CMK (cell line): ENCODE measurements at regions not wholly inside any gene's neighbourhood (a gene's known extent, or its start where the extent isn't known, plus 50 kb on each side); places are given as distances from the start of the nearest gene placed in this dataset.
"Not testable (repeated sequence)": the region's sequence is repeated elsewhere in the genome, so short reads cannot be mapped to it uniquely, and the experiment has no call there.

ENCODE experiments used
- DNase-seq: peaks from one replicate; pipeline ENCODE4 v3.0.0-alpha.2; 2010; ENCODE audit warnings: low read depth

DNA sequence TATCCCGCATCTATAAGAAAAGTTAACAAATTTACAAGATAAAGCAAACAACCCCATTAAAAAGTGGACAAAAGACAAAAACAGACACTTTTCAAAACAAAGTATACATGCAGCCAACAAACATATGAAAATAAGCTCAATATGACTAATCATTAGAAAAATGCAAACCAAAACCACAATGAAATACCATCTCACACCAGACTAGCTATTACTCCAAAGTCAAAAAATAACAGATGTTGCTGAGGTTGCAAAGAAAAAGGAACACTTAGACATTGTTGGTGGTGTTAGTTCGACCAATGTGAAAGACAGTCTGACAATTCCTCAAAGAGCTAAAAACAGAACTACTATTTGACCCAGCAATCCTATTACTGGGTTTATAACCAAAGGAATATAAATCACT, 968.6 kb upstream of the USP15 start:
- DNase-seq: no peak

DNA sequence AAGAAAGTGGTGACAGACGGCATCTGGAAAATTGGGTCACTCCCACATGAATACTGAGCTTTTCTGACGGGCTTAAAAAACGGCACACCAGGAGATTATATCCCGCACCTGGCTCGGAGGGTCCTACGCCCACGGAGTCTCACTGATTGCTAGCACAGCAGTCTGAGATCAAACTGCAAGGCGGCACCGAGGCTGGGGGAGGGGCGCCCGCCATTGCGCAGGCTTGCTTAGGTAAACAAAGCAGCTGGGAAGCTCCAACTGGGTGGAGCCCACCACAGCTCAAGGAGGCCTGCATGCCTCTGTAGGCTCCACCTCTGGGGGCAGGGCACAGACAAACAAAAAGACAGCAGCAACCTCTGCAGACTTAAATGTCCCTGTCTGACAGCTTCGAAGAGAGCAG, 966.2 kb upstream of the USP15 start:
- not testable (repeated sequence) for DNase-seq

DNA sequence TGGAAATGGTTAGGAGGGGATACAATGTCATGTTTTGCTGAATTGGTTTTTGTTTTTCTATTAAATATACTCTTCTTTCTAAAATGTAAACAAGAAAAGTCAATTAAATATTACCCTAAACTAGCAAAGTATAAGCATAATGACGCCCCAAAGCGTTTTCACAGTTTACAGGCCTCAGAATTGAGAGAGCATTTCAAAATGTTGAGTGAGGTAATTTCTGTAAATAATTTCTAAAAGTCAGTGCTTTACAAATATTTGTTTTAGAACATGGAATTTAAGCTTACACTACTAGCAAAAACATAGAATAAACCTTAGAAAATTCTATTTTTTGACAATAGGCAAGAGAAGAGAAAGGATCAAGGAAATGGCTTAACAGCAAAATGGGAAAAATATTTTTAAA, 958.4 kb upstream of the USP15 start:
- DNase-seq: no peak

DNA sequence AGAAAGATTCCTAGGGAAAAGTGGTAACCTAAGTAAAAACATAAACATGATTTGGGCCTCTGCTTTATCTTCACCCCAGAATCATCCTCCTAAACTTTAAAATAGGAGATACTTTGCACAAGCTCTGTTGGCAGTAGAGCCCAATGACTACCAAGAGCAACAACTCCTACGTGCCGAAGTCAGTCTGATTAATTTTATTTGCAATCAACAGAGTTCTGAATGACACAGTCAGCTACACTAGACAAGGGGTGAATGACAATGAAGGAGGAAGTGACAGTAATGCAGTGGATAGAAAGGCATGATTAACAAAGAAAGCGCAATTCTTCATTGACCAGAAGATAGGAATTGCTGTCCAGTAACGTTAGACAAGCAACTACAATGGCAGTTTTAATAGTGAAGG, 957.9 kb upstream of the USP15 start:
- no peak for DNase-seq

DNA sequence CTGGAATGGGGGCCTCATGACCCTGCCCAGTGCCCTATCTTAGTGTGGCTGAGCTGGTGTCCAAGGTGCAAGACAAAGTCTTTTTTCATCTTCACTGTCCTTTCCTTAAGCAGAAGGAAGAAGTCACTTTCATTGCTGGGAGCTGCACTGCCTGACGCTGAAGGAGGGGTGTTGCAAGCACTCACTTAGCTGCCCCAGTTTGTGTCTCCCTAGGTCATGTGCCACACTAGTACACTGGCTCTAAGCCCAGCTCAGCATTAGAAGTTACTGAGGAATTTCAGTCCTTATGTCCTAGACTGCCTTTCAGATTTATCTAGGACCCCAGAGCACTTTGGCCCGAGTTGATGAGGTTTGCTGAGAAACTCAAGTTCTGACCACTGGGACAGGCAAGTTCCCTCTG, 952.0 kb upstream of the USP15 start:
- DNase-seq: no peak

DNA sequence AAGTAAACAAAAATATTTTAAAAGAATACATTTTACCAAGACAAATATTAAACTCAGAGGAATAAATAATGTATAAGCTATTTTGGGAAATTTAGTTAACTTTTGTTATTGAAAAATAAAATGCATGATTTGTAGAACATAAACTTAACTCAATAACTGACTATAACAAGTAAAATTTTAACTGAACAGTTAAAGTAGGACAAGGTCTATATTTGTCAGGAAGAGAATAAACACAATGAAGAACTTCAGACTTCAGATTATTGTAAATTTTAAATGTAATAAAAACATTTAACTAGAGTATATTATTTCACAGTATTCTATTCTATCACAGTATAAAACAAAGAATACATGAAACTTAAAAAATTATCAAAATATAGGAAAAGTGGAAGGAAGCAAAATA, 948.8 kb upstream of the USP15 start:
- DNase-seq: no peak

DNA sequence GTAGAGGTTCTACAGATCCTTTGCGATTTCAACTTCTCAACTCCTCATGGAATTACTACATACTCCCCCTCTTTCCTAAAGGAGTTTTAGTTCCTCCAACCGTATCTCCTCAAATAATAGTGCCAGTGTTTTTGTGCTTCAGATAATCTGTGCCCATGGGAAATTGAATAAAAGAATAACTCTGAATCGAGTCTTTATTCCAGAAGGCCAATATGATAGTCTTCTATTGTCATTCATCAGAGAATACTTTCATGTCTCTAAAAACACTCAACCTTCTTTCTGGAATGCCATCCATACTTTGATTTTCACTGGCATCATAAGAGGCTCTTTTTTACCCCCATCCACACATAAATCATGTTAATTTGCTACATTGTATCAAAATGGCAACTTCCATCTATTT, 911.3 kb upstream of the USP15 start:
- no peak for DNase-seq

DNA sequence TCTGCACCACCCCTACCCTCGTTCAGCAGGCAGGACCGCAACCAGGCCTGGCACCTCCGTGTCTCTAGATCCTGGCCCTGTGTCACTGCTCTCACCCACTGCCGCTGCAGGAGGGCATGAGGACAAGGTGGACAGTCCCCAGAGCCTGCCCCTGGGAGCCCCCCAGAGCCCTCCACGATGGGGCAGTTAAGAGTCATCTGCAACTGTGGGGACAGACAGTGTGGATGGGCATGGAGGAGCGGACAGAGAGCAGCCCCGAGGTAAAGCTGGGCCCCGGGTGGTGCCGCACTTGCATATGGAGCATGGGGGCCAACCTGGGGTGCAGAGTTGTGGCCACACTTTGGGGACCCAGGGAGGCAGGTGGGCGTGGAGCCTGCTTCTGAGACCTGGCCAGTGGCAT, 905.1 kb upstream of the USP15 start:
- DNase-seq: no peak

DNA sequence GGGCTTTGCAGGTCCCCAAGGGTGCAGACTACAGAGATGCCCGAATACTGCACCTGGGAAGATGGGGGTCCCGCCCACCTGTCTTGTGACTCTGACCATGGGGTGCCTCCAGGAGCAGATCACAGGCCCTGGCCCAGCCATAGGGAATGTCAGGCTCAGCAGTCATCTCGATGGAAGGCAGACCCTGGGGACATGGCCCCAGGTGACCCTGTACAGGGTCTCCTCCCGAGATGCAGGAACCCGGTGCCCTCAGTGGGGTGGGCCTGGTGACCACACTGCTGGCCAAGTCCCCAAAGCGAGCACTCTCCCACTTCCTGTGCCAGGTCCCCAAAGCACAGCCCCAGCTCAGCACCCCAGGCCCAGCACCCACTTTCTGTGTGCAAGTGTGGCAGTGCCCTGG, 903.7 kb upstream of the USP15 start:
- DNase-seq: no peak

DNA sequence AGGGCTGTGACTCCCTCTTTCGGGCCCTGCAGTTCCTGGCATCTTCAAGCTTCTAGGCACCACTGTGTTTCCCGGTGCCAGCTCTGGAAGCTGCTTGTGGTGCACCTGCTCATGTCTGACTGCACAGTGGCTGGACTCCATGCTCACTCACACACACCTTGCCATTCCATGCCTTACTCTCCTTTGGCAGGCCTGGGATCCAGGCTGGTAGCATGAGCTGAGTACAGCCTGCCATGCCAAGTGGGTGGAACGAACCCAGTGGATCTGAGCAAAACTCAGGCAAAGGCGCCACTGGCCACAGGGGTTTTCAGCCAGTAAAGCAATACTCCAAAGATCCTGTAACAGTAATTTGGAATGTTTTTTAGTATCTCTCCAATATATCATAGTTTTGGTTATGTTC, 902.7 kb upstream of the USP15 start:
- no peak for DNase-seq

DNA sequence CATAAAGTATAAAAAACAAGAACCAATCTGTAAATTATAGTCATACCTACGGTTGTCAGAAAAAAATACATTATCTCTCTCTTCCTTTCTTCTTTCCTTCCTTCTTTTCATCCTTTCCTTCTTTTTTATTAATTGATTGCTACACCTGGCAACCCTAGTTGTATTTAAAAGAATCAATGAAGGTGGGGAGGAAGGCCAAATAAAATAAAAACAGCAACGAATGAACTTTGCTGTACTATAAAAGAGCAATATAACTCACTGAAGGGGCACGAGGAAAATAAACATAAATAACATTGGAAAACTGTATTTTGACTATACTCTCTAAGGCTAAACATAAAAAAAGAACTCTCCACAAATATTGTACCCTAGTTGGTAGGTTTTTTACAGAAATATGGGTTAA, 898.2 kb upstream of the USP15 start:
- no peak for DNase-seq

DNA sequence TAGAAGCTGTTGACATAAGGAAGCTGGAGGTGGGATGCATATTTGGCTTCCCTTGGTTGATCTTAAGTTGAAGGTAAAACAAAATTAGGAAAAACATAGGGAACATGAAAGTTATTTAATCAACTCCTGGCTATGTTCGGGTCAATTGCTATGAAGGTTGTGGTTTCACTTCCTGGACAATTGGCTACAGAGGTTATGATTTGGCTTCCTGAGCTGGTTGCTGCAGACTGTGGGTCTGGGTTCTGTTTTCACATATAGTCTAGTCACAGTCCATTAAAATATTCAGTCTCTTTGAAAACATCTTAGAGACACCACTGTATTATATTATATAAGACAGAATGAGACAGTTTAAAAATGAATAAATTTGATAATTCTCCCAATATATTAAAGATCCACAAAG, 895.2 kb upstream of the USP15 start:
- DNase-seq: no peak

DNA sequence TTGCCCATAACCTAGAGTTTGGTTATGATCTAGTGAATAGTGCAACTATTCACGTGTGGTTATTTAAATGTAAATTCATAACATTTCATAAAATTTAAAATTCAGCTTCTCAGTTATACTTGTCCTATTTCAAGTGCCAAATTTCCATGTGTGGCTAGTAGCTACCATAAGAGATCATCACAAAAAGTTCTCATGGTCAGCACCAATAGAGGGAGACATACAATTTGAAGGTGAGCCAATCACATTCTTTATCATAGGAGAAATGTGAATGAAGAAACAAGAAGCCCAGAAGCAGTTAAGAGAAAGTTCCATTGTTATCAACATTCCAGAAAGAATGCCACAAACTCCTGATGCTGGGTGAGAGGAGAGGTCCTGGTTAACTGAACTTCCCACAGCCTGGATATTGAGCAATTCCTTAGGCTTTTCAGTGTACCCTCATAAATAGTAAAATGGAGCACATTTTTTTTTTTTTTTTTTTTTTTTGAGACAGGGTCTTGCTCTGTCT, 892.9 kb upstream of the USP15 start:
- no peak for DNase-seq

DNA sequence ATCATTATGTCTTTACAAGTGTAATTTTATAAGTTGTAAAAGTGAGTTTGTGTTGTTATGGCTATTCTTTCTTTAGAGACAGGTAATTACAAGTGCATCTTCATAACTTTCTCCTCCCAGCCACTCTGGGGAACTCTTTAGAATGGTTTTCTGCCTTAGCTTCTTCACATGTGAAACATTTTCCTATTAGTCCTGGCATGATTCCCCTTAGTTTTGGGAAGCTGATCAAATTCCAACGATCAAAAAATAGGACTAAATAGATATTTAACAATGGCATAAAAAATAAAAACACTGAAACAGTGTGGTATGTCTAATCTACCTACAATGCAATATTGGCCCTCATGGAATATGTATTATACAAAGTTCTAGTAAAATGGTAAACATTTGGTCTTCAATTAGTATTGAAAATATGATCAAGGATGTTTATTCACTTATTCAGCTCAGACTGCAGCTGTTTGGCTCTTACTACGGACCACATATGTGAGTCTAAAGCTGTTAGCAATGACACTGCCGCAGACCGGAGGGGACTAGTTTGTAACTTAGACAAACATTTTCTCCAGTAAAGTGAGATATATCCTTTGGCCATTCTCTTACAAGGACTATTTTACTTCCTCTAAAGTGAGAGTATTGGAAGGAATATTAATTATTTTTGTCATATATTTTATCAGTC, 890.8 kb upstream of the USP15 start:
- no peak for DNase-seq

DNA sequence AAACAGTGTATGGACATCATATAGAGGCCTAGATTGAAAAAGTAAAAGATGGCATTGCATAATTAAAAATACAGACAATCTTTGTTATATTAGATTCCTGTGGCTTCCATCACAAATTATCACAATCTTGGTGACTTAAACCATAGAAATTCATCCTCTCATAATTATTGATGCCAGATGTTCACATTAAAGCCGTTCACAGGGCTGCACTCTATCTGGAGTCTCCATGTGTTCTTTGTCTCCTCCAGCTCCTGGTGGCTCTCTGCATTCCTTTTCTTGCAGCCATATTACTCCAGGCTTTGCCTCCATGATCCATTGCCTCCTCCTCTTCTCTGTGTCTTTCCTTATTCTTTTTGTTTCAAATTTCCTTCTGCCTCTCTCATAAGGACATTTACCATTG, 875.7 kb upstream of the USP15 start:
- DNase-seq: no peak

DNA sequence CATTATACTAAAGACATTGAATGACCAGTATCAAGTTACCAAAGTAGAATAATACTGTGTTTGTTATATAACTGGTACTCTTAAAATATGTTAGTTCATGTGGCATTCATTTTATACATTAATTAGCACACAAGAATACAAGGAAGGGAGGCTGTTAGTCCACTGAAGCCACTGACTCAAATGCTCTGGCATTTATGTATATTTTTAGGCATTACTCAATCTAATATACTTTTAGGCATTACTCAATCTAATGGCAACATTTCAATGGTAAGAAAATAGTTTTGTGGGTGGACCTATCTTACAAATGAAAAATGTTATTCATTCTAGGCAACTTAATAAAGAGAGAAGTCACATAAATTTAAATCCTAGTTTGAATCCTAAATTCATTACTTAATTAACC, 874.4 kb upstream of the USP15 start:
- no peak for DNase-seq

DNA sequence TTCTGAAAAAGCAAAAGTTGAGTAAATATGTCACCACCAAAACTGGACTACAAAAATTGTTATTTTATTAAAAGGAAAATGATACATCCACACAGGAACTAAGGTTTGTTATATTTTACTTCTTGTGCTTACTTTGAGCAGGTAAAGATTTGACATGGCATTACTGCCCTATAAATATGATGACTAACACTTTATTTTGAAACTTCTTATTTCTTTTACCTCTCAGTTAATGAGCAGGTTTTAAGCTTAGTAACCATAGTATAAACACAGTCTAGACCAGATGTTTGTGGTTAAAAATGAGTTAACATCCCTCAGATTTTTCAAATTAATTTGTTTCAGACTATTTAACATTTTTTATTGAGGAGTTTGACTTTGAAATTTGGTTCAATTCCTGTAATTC, 862.5 kb upstream of the USP15 start:
- no peak for DNase-seq

DNA sequence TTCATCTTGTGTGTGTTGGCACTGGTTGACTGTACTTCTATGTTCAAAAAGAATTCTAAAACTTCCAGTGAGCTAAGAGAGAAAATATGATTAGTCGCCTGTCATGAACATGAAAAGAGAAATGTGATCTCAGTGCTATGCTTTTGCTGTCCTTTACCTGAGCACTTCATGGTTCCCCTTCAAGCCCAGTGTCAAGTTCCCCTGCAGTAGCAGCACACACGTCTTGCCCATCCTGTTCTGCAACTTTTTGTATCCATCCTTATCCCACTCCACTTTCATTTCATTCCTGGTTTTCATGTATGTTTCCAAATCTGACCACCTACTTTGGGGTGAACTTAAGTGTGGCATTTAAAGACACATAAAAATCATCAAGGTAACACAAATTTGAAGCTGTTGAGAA, 848.0 kb upstream of the USP15 start:
- no peak for DNase-seq

DNA sequence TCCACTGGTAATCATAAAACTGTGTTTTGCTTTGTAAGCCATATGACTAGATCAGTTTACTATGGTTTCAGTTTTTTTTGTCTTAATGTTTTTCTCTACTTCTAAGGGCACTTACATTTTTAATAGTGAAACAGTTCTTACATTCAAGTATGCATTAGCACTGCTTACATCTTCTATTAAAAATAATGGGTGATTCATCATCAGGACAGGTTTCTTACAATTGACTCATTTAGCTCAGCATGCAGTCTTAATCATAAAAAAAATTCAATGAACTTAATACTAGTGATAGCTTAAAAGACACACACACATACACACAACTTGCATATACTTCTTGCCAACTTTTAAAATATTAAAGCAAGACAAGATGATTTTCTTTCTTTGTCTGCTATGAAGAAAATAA, 845.7 kb upstream of the USP15 start:
- no peak for DNase-seq

DNA sequence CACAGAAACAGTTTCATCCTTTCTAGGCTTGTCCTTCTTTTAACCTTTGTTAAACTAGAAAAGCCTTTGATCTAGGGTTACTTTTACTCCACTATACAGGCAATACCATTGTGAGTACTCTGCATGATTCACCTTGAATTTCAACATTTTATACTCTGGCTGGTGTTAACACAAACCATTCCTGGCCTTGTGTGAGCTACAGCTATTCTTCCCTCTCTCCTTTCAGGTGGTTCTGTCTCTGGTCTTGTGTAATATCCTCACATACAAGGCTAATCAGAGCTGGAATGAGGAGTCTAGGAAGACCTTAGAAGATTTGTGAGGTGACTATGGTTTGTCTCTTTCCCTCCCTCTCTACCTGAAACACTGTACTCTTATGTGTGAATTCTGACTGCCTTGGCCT, 837.4 kb upstream of the USP15 start:
- no peak for DNase-seq

DNA sequence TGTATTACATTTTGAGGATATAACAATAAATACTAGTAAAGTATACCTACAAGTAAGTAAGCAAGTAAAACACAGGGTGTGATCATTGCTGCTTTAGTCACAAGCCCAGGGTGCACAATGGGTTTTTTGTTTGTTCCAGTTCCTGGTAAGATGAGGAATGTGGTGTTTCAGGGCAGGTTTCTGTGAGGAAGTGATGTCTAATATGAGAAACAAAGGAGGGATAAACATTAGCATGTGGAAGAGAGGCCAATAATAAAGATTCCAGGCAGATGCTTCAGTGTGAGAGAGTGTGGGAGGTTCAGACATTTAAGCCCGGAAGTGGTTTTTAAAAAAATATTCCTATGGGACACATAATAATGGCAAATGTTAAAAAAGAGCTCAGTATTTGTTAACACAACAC, 808.1 kb upstream of the USP15 start:
- no peak for DNase-seq

DNA sequence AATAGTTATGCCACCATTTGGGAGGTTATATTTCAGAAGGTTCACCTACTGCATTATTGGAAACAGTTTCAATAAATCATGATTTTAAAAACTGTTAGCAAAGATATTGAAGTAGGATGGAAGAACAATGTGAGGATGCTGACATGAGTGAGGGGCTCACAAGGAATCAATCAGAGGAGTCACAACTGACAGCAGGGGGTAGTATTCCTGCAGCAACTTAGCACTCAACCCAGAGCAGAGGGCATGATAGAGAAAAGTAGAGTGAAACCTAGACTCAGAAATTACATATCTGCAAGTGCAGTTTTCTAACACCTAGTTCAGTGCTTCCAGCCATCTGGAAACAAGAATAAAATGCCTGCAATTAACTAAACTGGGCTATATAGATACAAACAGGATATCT, 772.5 kb upstream of the USP15 start:
- no peak for DNase-seq

DNA sequence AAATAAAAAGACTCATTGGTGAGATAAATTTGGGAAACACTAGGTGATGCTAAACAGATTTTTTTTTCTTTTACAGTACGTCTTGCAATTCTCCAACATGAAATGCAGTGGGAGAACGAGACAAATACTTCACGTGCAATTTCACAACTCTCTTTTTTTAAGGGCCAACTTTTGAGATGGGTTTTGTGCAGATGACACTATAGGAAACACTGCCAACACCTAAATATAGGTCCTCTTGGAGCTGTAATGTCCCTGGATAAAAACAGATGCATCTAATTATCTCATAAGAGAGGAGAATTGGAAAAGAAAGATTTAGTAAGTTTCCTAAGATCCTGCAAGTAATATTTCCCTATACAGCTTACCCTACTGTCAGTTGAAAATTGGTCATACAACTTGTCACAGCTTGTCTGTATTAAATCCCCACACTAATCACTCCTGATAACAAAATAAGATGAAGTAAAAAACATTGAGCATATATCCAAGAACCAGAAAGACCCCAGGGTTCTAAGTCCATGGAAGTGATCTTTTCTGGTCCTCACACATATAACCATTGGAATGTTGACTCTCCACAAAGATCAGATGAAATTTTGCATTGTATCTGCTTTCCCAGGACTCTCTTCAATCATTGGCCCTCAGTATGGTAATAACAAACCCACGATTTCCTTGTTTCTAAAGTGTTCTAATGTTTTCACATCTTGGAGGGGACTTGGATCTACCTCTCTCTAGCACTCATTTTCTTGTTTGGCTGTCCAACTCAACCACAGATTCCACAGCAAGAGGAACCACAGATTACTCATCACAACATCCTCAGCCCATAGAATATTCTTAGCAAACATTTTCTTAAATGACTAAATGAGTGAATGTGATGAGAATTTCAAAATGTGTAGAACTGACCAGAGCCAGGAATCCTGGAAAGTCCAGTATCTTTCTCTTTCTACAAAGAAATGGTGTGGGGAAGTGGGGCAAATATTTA, 769.4 kb upstream of the USP15 start:
- no peak for DNase-seq

DNA sequence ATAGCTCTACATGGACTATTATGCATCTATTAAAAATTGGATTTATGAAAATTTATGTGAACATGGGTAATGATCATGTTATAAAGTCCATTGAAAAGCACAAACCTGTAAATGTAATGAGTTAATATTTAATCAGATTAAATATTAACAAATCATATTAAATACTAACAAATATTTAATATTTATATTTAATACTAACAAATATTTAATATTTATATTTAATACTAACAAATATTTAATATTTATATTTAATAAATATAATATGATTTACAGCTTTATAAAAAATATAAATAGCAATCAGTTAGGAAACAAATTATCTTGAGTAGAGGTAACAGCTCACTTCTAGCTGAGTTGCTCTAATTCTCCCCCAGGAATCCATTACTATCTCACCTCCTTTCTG, 758.0 kb upstream of the USP15 start:
- no peak for DNase-seq
